Stomach (tissue), 4 donors: ENCODE measurements at regions not wholly inside any gene's neighbourhood (a gene's known extent, or its start where the extent isn't known, plus 50 kb on each side); places are given as distances from the start of the nearest gene placed in this dataset.

Experiments used
- EP300 ChIP-seq: sonication (generic); formaldehyde crosslinking; IDR thresholded peaks from one replicate; pipeline ENCODE4 v1.6.1; 2017; ENCODE audit warnings: antibody characterized with exemption
- POLR2A ChIP-seq, 4 donors: fragments of 450-650 bp; IDR thresholded peaks; one replicate each; pipeline ENCODE4 v1.6.1; 2016; ENCODE audit warnings: antibody characterized with exemption in 4 of 4, control low read depth in 2 of 4, mild to moderate bottlenecking in 1 of 4, moderate library complexity in 1 of 4
- TF ChIP-seq, protein P1 (sequence below), 7 experiments: fragments of 450-650 bp in 4 of 7; fragments of 200-600 bp in 3 of 7; sonication (generic) in 3 of 7; IDR thresholded peaks; one replicate each; pipeline ENCODE4 v1.5.1; 2016 to 2019; ENCODE audit warnings: antibody characterized with exemption in 7 of 7, control low read depth in 2 of 7, mild to moderate bottlenecking in 1 of 7

DNA sequence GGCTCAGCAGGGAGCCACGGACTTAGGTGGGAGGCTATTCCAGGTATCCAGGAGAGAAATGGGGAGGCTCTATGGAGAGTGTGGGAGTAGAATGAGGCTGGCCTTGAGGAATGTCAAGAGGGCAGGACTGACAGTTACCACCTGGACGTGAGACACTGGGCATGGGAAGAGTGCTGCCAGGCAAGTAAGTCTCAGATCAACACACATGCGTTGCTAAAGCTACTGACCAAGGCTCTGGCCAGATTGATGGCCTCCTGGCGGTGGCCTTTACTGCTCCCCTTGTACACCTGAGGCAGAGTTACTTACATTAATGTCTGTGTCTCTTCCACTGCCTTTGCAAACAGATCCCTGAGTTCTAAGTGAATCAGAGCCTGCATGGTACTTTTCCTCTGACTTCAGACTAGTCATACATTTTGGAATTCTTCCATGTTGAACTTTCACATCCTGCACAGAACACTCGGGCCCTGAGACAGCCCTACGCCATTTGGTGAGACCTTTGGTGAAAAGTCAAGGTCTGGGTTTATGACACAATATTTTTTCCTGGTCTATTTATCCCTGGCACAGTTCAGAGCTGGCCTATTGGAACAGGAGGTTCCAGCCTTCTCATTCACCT lies 398.8 kb upstream of the TRIB2 start:
- TF ChIP-seq POLR2A (IDR thresholded peaks at IDR 0.05) (no peak), EP300 (no peak)
- TF ChIP-seq, protein P1, sequence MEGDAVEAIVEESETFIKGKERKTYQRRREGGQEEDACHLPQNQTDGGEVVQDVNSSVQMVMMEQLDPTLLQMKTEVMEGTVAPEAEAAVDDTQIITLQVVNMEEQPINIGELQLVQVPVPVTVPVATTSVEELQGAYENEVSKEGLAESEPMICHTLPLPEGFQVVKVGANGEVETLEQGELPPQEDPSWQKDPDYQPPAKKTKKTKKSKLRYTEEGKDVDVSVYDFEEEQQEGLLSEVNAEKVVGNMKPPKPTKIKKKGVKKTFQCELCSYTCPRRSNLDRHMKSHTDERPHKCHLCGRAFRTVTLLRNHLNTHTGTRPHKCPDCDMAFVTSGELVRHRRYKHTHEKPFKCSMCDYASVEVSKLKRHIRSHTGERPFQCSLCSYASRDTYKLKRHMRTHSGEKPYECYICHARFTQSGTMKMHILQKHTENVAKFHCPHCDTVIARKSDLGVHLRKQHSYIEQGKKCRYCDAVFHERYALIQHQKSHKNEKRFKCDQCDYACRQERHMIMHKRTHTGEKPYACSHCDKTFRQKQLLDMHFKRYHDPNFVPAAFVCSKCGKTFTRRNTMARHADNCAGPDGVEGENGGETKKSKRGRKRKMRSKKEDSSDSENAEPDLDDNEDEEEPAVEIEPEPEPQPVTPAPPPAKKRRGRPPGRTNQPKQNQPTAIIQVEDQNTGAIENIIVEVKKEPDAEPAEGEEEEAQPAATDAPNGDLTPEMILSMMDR (IDR thresholded peaks at IDR 0.05) = no peak
